Adrenal gland (tissue), 5 donors: ENCODE measurements at regions not wholly inside any gene's neighbourhood (a gene's known extent, or its start where the extent isn't known, plus 50 kb on each side); places are given as distances from the start of the nearest gene placed in this dataset.

Experiments used
- CTCF ChIP-seq, 6 experiments: fragments of 450-650 bp in 4 of 6; fragments of 200-600 bp in 2 of 6; sonication (generic) in 1 of 6; IDR thresholded peaks; 1 replicate in 5 of 6; 2 replicates in 1 of 6; pipeline versions ENCODE4 v1.5.1 to v1.8.0; 2016 to 2021; ENCODE audit warnings: antibody characterized with exemption in 6 of 6, mild to moderate bottlenecking in 2 of 6, moderate library complexity in 1 of 6
- POLR2A ChIP-seq, 2 donors: fragments of 450-650 bp; IDR thresholded peaks; one replicate each; pipeline ENCODE4 v1.6.1; 2017; ENCODE audit warnings: antibody characterized with exemption in 2 of 2, mild to moderate bottlenecking in 2 of 2, moderate library complexity in 1 of 2
- donor health status: DM: no; HTN: no; CAD: no.

- TF ChIP-seq CTCF (IDR thresholded peaks at IDR 0.05) (no peak), POLR2A (IDR thresholded peaks at IDR 0.05) (no peak)
Measured at GRCh38 chr15:26295336-26296085, 432.4 kb upstream of the ATP10A start.
